HG03457 (cell line): ENCODE measurements at regions not wholly inside any gene's neighbourhood (a gene's known extent, or its start where the extent isn't known, plus 50 kb on each side); places are given as distances from the start of the nearest gene placed in this dataset.

Source experiments
- ATAC-seq: cut with Tn5 transposase; IDR thresholded peaks from one replicate; pipeline ENCODE4 v1.9.1; 2021; ENCODE audit warnings: moderate number of reproducible peaks; ENCODE audit not compliant: unreplicated experiment

DNA sequence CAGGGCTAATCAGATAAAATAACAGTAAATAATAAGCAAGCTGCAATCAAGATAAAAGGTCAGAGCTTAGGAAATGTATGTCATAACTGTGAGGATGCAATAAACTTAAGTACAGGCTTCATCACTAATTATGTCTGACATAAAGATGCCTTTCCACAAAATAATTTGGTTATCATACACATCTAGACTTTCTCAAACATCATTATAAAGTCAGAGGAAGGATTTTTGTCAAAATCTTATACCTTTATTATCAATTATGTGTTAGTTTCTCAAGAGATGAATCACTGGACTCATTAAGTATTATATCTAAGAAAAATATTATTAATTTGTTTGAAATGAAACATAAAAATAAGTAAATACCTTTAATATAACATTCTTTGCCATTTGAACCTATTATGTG is 695.4 kb upstream of the INTU start:
- ATAC-seq: no peak

DNA sequence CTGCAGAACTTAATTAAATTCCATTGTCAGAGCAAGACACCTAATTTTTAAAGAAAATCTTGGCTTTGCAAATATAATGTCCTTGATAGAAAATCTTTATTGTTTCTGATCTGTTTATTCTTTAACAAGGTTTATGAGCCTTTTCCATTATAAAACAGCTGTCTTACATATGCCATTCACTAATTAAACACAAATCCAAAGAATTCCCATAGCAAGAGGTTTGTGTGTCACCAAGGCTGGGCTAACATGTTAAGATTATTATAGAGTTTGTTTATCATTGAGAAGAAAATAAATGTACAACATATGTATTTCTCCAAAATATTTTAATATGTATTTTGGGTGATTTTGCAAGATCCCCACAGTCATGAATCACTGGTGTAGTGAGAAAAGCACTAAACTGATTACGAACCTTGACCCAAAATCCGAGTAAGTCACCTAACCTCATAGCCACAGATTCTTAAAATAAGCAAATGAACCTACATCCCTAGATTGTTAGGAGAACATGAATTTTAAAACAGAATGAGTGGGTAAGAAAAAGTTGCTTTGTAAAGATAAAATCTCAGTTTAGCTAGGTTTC is 694.8 kb upstream of the INTU start:
- ATAC-seq: no peak

DNA sequence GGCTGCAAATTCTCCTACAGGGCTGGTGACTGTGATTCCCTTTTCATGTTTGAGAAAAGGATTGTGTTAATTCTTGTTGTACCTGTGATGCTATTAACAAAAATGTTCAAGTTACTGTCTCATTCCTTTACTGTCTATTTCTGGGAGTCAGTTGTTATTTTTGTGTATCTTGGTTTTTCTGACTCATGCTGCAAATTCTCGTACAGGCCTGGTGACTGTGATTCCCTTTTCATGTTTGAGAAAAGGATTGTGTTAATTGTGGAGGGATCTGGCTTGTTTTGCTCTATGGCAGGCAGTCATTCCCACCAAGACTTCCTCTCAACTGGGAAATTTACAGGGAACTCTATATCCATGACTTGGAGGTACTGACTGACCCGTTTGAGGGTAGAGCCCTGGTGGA is 693.4 kb upstream of the INTU start:
- ATAC-seq: no peak

DNA sequence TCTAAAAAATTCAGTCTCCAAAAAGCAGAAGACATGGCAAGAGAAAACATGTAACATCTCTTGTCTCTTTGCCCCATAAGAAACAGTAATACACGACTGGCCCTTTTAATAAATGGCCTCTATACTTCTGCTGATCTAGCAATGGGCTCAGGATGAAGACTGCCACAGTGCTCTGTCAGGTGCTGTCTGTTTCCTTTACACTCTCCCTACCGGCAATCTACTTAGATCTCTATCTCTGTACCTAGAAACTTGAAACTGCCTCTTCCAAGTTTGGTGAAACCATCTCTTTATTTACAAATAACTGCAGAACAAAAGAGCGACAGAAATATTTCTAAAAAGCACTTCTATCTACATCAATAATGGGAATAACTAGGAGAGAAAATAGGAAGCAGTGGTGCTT is 685.2 kb upstream of the INTU start:
- ATAC-seq: no peak

DNA sequence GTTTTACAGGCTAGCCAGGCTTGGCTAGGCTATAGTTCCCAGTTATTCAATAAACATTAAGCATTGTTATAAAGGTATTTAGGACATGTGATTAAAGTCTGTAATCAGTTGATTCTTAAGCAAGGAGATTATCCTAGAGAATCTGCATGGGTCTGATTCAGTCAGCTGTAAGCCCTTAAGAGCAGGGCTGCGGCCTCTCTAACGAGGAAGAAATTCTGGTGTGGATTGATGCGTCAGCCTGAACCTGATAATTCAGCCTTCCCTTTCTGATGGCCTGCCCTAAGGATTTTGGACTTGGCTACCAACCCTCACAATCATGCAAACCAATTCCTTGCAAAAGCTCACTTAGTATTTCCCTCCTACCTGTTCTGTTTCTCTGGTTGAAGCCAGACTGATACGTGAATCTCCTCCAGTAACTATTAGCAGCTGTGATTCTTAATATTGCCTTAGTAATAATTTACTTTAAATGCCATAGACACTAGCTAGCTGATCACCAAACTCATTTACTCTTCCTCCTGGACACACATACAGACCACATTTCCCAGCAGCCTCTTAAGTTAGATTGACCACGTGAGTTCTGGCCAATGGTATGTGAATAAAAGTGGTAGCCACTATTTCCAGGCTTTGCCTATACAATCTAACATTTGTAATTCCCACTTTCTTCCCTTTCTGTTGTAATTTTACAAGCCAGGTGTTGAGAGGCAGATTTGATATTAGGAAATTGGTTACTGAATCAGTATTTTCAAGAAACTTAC is 678.0 kb upstream of the INTU start:
- ATAC-seq: no peak

DNA sequence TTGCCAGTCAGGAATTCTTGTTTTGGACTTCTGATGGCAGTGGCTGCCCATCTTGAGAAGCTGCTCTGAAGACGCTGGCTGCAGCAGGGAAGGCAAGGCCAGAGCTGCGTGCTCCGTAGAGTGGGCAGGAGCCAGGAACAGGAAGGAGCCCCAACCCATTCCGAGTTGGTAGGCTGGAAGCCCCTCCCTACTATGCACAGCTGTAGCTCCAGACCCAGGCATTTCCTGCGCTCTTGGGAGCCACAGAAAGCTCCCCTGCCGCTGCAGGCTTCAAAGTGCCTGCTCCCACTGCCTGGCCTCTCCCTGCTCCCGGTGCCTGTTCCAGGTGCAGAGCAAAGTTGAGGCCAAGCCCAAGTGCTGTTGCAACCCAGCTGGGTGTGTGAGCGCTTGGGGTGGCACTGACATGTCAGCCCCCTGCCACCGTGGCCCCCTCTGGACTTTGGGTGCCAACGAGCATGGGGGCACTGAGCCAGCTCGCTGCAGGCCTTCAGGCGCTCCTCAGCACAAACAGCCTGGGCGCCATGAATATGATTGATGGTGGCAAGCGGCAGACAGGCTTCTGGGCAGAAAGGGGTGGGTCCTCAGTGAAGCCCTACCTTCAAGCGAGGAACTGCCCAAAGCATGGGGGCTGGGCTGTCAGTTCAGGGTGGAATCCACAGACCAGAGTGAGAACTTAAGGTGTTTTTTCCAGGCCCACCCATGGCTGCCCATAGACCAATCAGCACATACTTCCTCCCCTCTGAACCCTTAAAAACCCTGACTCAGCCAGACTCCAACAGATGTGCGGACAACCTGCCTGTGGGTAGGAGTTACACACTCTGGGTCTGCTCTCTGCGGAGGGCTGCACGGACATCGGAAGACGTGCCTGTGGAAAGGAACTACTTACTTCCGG is 677.2 kb upstream of the INTU start:
- ATAC-seq: no peak

DNA sequence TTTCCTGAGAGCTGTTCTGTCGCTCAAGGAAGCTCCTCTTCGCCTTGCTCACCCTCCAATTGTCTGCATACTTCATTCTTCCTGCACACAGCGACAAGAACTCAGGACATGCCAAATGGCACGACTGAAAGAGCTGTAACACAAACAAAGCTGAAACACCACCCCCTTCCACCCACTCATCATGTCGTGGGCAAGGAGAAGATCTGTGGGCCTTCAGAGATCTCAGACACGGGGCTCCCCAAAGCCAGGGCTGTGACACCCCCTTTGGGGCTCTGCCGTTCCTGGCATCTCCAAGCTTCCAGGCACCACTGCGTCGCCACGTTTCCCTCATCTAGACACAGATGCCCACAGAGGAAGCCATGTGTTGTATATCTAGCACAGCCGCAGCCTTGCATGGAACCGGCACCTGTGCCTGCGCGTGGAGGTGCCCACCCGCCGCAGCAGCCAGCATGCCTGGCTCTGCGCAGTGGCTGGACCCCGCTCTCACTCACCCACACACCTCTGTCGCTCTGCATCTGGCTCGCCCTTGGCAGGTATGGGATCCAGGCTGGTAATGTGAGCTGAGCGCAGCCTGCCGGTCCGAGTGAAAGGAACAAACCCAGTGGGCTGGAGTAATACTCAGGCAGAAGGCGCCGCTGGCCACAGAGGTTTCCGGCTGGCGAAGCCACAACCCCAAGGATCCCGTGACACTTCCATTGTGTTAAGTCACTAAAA is 676.4 kb upstream of the INTU start:
- no peak for ATAC-seq

DNA sequence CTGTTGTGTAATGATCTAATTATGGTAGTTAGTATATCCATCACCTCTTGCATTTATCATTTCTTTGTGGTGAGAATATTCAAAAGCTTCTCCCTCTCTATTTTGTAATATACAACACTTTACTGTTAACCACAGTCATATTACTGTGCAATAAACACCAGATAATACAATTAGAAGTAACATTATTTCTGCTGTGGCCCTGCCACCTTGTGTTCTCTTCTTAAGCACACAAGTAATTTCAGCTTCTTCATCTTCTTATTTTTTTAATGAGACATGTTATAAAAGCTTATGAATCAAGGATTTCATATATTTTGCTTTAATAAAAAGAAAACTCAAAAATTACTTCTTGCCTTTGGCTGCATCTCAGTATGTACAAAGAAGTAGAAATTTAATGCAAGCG is 675.2 kb upstream of the INTU start:
- no peak for ATAC-seq

DNA sequence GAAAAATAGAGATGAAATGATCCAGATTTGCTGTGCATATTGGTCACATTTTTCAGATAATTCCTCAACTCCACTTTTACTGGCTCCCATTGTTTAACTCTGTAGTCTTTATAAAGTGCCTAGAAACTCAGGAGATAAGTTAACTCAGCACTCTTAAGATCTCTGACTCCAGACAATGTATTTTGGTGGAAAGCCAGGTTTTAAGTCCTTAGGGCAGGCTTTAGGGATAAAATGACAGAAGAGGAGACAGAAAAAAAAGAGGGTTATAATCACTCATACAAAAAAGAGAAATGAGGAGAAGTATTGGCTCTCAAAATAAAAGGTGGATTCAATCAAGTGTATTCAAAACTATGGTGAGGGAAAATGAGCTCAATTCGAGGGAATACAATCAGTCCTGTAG is 674.8 kb upstream of the INTU start:
- ATAC-seq: no peak

DNA sequence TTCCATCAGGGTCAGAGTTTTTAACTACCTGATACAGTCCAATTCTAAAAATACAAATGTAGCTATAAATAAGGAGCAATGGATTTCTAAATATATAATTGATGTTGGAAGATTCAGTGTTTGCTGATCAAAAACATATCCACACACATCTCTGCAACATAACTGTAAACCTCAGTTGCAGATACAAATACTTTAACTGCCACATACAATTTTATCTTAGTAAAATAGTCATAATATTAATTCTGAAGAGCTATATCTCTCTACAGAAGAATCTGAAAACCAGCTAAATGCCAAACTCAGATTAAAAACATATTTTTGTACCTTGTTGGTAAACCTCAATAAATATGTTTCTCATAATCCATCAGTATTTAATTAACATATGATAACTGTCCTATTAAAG is 674.3 kb upstream of the INTU start:
- ATAC-seq: no peak

DNA sequence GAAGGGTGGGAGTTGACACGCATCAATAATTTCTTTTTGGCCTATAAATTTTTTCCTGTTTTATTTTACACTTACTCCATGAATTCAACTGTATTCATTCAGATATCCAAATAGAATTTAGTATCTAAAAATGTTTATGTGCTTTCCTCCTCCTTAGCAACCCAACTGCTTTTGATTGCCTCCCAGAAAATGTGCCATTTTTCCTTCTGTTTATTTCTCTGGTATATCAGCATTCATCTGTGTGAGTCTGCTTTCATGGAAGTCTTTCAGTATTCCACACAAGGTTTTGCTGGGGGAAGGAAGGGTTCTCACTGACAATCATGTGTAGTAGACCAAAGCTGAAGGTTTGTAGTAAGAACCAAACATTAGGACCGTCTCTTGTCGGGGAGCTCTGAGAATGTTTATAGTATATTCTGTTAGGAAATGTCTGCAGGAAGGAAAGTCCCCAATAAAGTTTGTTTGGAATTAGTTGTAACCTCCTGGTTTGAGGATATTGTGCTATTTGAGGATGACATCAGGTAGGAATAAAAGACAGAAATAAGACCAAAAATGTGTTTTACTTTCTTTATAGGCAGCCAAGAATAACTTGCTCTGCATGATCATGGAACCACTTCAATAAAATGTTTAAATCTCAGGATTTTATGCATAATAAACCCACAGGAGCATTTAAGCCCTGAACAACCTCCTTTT is 673.6 kb upstream of the INTU start:
- no peak for ATAC-seq

DNA sequence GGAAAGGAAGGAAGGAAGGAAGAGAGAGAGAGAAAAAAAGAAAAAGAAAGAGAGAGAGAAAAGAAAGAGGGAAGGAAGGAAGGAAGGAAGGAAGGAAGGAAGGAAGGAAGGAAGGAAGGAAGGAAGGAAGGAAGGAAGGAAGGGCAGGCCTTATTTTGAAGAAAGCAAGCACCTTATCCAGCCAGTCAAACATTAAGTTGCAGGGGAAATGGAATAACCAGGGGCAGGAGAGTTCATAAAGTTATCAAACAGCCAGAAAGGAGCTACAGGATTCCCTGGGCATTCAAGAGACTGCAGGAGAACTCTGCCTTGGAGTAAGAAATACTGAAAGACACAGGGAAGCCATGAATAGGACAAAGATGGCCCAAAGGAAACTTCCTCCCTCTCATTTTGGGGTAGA is 672.0 kb upstream of the INTU start:
- ATAC-seq: no peak

DNA sequence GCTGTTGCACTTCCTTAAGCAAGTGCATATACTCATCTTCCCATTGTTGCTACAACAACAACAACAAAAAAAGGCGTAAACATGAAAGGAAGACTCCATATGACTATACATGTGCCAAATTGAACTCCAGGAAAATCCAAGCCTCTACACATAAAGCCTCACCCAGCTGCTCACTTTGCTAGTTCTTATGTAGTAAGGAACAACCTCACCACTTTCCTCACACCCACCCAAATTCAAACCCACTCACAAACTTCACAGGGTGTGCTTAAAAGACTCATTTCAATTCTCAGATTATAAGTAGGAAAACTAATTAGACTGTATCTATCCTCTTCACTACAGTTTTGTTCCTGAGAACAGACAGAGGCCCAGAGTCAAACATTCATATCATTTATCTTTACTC is 671.1 kb upstream of the INTU start:
- ATAC-seq: no peak

DNA sequence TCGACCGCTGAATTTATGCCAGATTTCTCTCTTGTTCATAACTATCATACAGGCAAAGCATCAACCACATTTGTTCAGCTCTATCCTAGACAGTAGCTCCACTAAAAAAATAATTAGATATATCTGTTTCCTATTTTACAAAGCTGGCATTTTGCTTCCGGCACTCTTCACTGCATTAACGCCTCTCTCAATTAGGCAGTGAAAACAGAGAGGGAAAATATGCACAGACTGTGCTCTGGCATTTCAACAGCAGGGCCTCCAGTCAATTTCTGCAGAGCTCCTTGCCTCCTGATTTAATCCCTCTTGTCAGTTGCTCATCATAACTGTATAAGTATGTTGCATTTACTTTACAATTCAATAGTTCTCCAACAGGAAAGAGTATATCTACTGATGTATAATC is 666.9 kb upstream of the INTU start:
- no peak for ATAC-seq

DNA sequence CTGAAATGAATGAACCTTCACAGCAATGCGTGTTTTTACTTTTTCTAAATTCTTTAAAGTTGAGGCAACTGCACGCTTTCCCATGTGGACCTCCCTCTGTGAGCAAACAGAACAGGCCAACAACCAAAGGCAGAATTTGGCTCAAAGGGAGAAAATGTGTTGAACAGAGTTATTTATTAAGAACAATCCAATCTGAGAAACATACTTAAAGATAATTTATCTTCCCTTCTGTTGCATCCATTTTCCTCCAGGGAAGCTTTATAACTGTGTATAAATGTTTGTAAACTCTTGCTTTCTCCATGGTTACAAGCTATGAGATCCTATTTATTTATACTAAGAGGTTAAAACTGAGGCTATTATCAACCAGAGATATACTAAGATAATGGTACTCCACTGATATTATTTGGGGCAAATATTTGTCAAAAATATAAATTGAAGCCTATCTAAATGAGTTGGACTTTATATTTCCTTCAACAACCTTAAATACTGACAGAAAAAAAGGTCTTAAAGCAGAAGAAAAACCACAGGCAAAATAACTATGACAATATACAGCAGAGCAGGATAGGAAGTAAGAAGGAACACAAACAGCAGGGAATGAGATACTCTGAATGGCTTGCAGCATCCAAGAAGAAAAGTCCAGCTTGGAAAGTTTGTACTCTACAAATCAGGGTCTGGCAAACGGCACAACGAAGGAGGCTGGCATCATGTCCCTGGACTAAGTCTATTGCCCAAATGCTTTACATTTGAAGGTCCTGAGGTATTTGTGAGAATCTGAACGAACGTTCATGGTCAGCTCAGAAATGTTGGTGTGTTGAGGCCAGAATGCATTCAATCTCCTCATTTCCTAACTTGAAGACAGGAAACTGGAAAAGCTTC is 663.2 kb upstream of the INTU start:
- no peak for ATAC-seq

DNA sequence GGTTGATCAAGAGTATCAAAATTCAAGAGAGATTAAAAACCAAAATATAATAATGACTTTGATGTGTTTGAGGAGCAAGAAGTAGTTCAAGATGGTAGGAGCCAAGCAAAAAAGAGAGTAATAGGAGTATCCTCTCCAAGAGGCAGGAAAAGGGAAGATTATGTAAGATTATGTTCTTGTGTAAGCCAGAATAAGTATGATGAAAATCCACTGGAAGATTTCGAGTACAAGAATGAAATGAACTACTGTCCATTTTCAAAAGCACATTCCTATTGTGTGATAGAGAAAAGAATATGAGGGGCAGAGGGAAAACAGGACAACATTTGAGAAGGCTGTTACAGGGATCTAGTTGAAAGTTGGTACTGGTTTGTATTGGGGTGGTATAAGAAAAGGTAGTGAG is 659.6 kb upstream of the INTU start:
- ATAC-seq: no peak

DNA sequence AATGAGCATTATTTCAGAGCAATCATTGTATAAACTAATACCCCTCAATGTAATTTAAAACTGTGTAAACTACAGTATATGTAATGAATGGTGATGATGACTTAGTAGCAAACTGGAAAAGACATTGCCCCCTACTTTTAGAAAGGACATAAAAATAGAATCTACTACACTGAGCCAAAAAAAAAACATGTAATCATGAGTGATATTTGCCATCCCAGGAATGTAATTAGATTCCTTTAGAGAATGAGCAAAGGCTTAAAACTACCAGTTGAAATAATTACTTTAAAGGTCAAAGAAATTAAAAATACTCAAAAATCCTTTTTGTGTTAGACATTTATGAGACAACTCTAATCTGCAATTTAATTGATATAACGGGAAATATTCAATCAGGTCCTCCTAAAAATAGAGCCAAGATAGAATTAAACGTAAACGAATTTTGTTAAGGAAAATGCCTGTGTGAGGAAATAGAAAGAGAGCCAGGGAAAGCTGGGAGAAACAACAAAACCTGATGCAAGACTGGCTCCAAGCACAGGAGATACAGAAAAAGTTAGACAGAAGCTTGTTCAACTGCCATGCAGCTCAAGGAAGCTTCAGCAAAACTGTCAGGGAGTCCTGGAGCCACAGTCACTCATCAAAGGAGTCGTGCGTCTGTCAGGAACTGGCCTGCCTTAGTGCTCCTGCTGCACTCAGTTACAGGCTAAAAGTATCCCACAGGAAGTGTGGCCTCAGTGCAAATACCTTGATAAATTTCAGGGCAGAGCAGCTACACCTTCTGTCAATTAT is 655.7 kb upstream of the INTU start:
- no peak for ATAC-seq

DNA sequence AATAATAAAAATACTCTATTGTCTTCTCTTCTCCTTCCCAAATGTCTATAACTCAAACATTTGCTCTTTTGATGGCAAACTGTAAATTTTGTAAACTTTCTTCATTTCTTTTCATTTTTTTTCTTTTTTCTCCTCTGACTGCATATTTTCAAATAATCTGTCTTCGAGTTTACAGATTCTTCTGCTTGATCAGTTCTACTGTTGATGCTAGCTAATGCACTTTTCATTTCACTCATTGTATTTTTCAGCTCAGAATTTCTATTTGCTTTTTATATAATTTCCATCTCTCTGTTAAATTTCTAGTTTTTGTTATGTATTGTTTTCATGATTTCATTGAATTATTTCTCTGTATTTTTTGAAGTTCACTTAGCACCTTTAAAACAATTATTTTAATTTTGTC is 646.8 kb upstream of the INTU start:
- ATAC-seq: no peak

DNA sequence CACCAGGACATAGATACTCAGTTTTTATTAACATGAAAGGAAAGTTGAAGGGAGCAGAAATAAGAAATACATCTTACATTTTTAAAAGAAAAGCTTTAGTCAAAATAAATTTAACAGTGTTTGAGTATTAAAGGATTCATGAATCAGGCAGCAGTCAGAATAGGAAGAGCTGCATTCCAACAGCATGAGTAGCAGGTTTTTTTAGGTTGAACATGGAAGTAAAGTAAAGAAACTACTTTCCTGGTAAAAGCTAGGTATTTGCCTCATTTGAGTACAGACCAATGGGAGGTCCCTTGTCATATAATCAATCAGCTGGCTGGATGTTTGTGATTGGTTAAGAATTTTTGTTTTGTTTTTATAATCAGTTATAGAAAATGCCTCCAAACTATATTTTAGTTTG is 645.9 kb upstream of the INTU start:
- ATAC-seq: no peak
